Gastroesophageal sphincter (tissue), 4 donors: ENCODE measurements at regions not wholly inside any gene's neighbourhood (a gene's known extent, or its start where the extent isn't known, plus 50 kb on each side); places are given as distances from the start of the nearest gene placed in this dataset.

Experiments
- ATAC-seq: fragments of 150-250 bp; one replicate; pipeline ENCODE4 v1.9.1; 2016; ENCODE audit warnings: mild to moderate bottlenecking, moderate library complexity
- H3K27ac ChIP-seq, 4 donors: fragments of 200-600 bp; sonication (generic) in 3 of 4; 1 replicate in 3 of 4; 2 replicates in 1 of 4; pipeline ENCODE4 v1.5.1; 2016 to 2019
- H3K27me3 ChIP-seq: fragments of 200-600 bp; sonication (generic); one replicate; pipeline ENCODE4 v1.5.1; 2019
- H3K36me3 ChIP-seq, 2 donors: fragments of 200-600 bp; sonication (generic); one replicate each; pipeline ENCODE4 v1.5.1; 2019; ENCODE audit warnings: control low read depth in 1 of 2
- H3K4me1 ChIP-seq, 3 donors: fragments of 200-600 bp; sonication (generic); 1 replicate in 2 of 3; 2 replicates in 1 of 3; pipeline ENCODE4 v1.5.1; 2016 to 2019; ENCODE audit warnings: control low read depth in 2 of 3
- H3K4me3 ChIP-seq, 2 donors: fragments of 200-600 bp; sonication (generic); one replicate each; pipeline ENCODE4 v1.5.1; 2019; ENCODE audit warnings: mild to moderate bottlenecking in 1 of 2, moderate library complexity in 1 of 2
- H3K9me3 ChIP-seq, 3 donors: fragments of 200-600 bp; sonication (generic); one replicate each; pipeline ENCODE4 v1.5.1; 2017 to 2019; ENCODE audit warnings: control low read depth in 2 of 3
- CTCF ChIP-seq, 4 experiments: fragments of 200-600 bp in 2 of 4; fragments of 450-650 bp in 2 of 4; sonication (generic) in 1 of 4; IDR thresholded peaks; one replicate each; pipeline ENCODE4 v1.5.1; 2017 to 2019; ENCODE audit warnings: antibody characterized with exemption in 4 of 4, mild to moderate bottlenecking in 2 of 4, moderate library complexity in 2 of 4
- EP300 ChIP-seq: sonication (generic); formaldehyde crosslinking; IDR thresholded peaks from one replicate; pipeline ENCODE4 v1.6.1; 2017; ENCODE audit warnings: antibody characterized with exemption, mild to moderate bottlenecking
- POLR2A ChIP-seq, 2 donors: fragments of 450-650 bp; IDR thresholded peaks; one replicate each; pipeline ENCODE4 v1.6.1; 2017; ENCODE audit warnings: antibody characterized with exemption in 2 of 2, mild to moderate bottlenecking in 2 of 2, moderate library complexity in 1 of 2
- POLR2AphosphoS5 ChIP-seq: sonication (generic); formaldehyde crosslinking; IDR thresholded peaks from one replicate; pipeline ENCODE4 v1.6.1; 2017; ENCODE audit warnings: antibody characterized with exemption
- WGBS, 2 donors: methylation state at CpG; one replicate each; pipeline ENCODE4 v1.1.5; 2018; ENCODE audit warnings: low coverage in 1 of 2; 5-methylcytosine and 5-hydroxymethylcytosine counted together

- no peak overlapping the region for H3K4me3 ChIP-seq
- WGBS, 2 donors = 62 to 73% methylated on average over 3 to 4 of the region's 5 CpGs
- H3K27ac ChIP-seq = no peak overlapping the region
- no peaks in the 10 kb centered on the region for H3K36me3 ChIP-seq
- H3K4me1 ChIP-seq = no peaks in the 10 kb centered on the region
- TF ChIP-seq POLR2AphosphoS5 (no peak), POLR2A (IDR thresholded peaks at IDR 0.05) (no peak), EP300 (no peak), CTCF (IDR thresholded peaks at IDR 0.05) (no peak)
- ATAC-seq = no peak
- peaks cover 6% of the 10 kb centered on the region for H3K27me3 ChIP-seq
- H3K9me3 ChIP-seq = no peaks in the 10 kb centered on the region
Measured at GRCh38 chr10:128614802-128615553, 488.8 kb upstream of the MKI67 start.

GRCh38 chr10:128617532-128617931 is 491.3 kb upstream of the MKI67 start:
- Histone ChIP-seq H3K27ac (no peak overlapping the region), H3K4me3 (no peak overlapping the region), H3K36me3 (no peaks in the 10 kb centered on the region), H3K9me3 (no peaks in the 10 kb centered on the region), H3K4me1 (no peaks in the 10 kb centered on the region), H3K27me3 (peaks cover 6% of the 10 kb centered on the region)
- no peak for TF ChIP-seq EP300
- TF ChIP-seq POLR2A (IDR thresholded peaks at IDR 0.05) = no peak
- ATAC-seq = no peak
- WGBS, 2 donors = 43 to 47% methylated on average over 2 of the region's 2 CpGs

GRCh38 chr10:128622706-128623105 is 496.5 kb upstream of the MKI67 start:
- ATAC-seq = no peak
- Histone ChIP-seq H3K9me3 (no peaks in the 10 kb centered on the region), H3K36me3 (no peaks in the 10 kb centered on the region), H3K4me1 (no peaks in the 10 kb centered on the region), H3K4me3 (no peak overlapping the region), H3K27ac (no peak overlapping the region), H3K27me3 (peaks cover 13% of the 10 kb centered on the region)
- TF ChIP-seq POLR2AphosphoS5 (no peak), EP300 (no peak), POLR2A (IDR thresholded peaks at IDR 0.05) (no peak), CTCF (IDR thresholded peaks at IDR 0.05) (no peak)
- 63 to 87% methylated on average over 1 to 4 of the region's 8 CpGs for WGBS, 2 donors

GRCh38 chr10:128623776-128624175 is 497.6 kb upstream of the MKI67 start:
- no peaks in the 10 kb centered on the region for H3K4me1 ChIP-seq
- 89 to 90% methylated on average over 8 to 15 of the region's 15 CpGs for WGBS, 2 donors
- H3K27ac ChIP-seq = no peak overlapping the region
- H3K36me3 ChIP-seq = no peaks in the 10 kb centered on the region
- peaks cover 11% of the 10 kb centered on the region for H3K27me3 ChIP-seq
- no peak overlapping the region for H3K4me3 ChIP-seq
- no peaks in the 10 kb centered on the region for H3K9me3 ChIP-seq
- no peak for TF ChIP-seq EP300
- no peak for ATAC-seq

GRCh38 chr10:128624656-128625530 is 498.7 kb upstream of the MKI67 start:
- TF ChIP-seq POLR2A (IDR thresholded peaks at IDR 0.05) (no peak), POLR2AphosphoS5 (no peak), EP300 (no peak), CTCF (IDR thresholded peaks at IDR 0.05) (no peak)
- no peak for ATAC-seq
- Histone ChIP-seq H3K36me3 (no peaks in the 10 kb centered on the region), H3K4me3 (no peak overlapping the region), H3K4me1 (no peaks in the 10 kb centered on the region), H3K27me3 (peaks cover 10% of the 10 kb centered on the region), H3K9me3 (no peaks in the 10 kb centered on the region), H3K27ac (no peak overlapping the region)
- WGBS, 2 donors = 70 to 82% methylated on average over 12 to 13 of the region's 18 CpGs
